H9 (cell line): ENCODE measurements at regions not wholly inside any gene's neighbourhood (a gene's known extent, or its start where the extent isn't known, plus 50 kb on each side); places are given as distances from the start of the nearest gene placed in this dataset.

Source experiments
- DNase-seq: peaks from one replicate; pipeline ENCODE4 v3.0.0-alpha.2; 2017
- H2AFZ ChIP-seq: one replicate; pipeline ENCODE4 v1.6.1; 2013; ENCODE audit warnings: mild to moderate bottlenecking, low read length, control low read depth, moderate library complexity
- H2AK5ac ChIP-seq: 2 replicates; pipeline ENCODE4 v1.6.1; 2013; ENCODE audit warnings: low read length, control low read depth, mixed read lengths; ENCODE audit not compliant: insufficient read length
- H2BK120ac ChIP-seq: one replicate; pipeline ENCODE4 v1.6.1; 2013; ENCODE audit warnings: low read depth, mild to moderate bottlenecking, low read length, control low read depth, inconsistent platforms; ENCODE audit not compliant: poor library complexity, severe bottlenecking
- H2BK12ac ChIP-seq: 2 replicates; pipeline ENCODE4 v1.6.1; 2013; ENCODE audit warnings: low read length, control low read depth, mixed read lengths, low read depth; ENCODE audit not compliant: insufficient read length
- H2BK15ac ChIP-seq: 2 replicates; pipeline ENCODE4 v1.6.1; 2013; ENCODE audit warnings: low read depth, low read length, control low read depth
- H2BK20ac ChIP-seq: one replicate; pipeline ENCODE4 v1.6.1; 2013; ENCODE audit warnings: low read depth, mild to moderate bottlenecking, low read length, control low read depth, inconsistent platforms; ENCODE audit not compliant: poor library complexity, severe bottlenecking
- H2BK5ac ChIP-seq: 2 replicates; pipeline ENCODE4 v1.6.1; 2013; ENCODE audit warnings: low read length, control low read depth, mixed read lengths; ENCODE audit not compliant: insufficient read length
- H3K14ac ChIP-seq: 2 replicates; pipeline ENCODE4 v1.6.1; 2013; ENCODE audit warnings: low read length, control low read depth; ENCODE audit not compliant: insufficient read depth
- H3K18ac ChIP-seq: 2 replicates; pipeline ENCODE4 v1.6.1; 2013; ENCODE audit warnings: low read depth, mild to moderate bottlenecking, mixed read lengths, low read length, control low read depth; ENCODE audit not compliant: insufficient read length
- H3K23ac ChIP-seq: 2 replicates; pipeline ENCODE4 v1.6.1; 2013; ENCODE audit warnings: low read length, control low read depth, mixed read lengths, low read depth; ENCODE audit not compliant: insufficient read length
- H3K23me2 ChIP-seq: 2 replicates; pipeline ENCODE4 v1.6.1; 2013; ENCODE audit warnings: low read depth, mild to moderate bottlenecking, mixed read lengths, low read length, control low read depth; ENCODE audit not compliant: insufficient read length, poor library complexity, severe bottlenecking
- H3K27ac ChIP-seq: 2 replicates; pipeline ENCODE4 v1.5.1; 2013; ENCODE audit warnings: low read length, control low read depth, mixed read lengths, low read depth; ENCODE audit not compliant: insufficient read length
- H3K27me3 ChIP-seq: 2 replicates; pipeline ENCODE4 v1.6.1; 2013; ENCODE audit warnings: low read length, control low read depth, inconsistent platforms; ENCODE audit not compliant: insufficient read depth
- H3K4ac ChIP-seq: 2 replicates; pipeline ENCODE4 v1.6.1; 2013; ENCODE audit warnings: low read depth, mild to moderate bottlenecking, control low read depth, inconsistent platforms, low read length, moderate library complexity
- H3K4me1 ChIP-seq: 2 replicates; pipeline ENCODE4 v1.6.1; 2013; ENCODE audit warnings: low read length, control low read depth, inconsistent platforms; ENCODE audit not compliant: insufficient read depth
- H3K4me2 ChIP-seq: 2 replicates; pipeline ENCODE4 v1.6.1; 2013; ENCODE audit warnings: low read length, control low read depth, mixed read lengths; ENCODE audit not compliant: insufficient read length, insufficient read depth
- H3K56ac ChIP-seq: 2 replicates; pipeline ENCODE4 v1.6.1; 2013; ENCODE audit warnings: low read depth, mild to moderate bottlenecking, mixed read lengths, low read length, control low read depth; ENCODE audit not compliant: insufficient read length
- H3K79me1 ChIP-seq: 2 replicates; pipeline ENCODE4 v1.6.1; 2013; ENCODE audit warnings: low read depth, mild to moderate bottlenecking, moderate library complexity, low read length, control low read depth, inconsistent platforms; ENCODE audit not compliant: insufficient read depth, poor library complexity, severe bottlenecking
- H3K79me2 ChIP-seq: 2 replicates; pipeline ENCODE4 v1.6.1; 2013; ENCODE audit warnings: low read length, control low read depth, inconsistent platforms; ENCODE audit not compliant: insufficient read depth
- H3K9ac ChIP-seq: 2 replicates; pipeline ENCODE4 v1.6.1; 2013; ENCODE audit warnings: low read length, control low read depth, mixed read lengths; ENCODE audit not compliant: insufficient read length; ENCODE audit errors: extremely low read depth
- H3K9me3 ChIP-seq: one replicate; pipeline ENCODE4 v1.6.1; 2013; ENCODE audit warnings: low read depth, low read length, inconsistent platforms; ENCODE audit not compliant: control insufficient read depth
- H3T11ph ChIP-seq: one replicate; pipeline ENCODE4 v1.6.1; 2013; ENCODE audit warnings: mild to moderate bottlenecking, low read length, control low read depth, inconsistent platforms
- H4K20me1 ChIP-seq: one replicate; pipeline ENCODE4 v1.6.1; 2013; ENCODE audit not compliant: control insufficient read depth, insufficient read length, insufficient read depth
- H4K5ac ChIP-seq: 2 replicates; pipeline ENCODE4 v1.6.1; 2013; ENCODE audit warnings: low read depth, mild to moderate bottlenecking, mixed read lengths, low read length, control low read depth; ENCODE audit not compliant: insufficient read length
- H4K8ac ChIP-seq: replicated peaks from 2 replicates; pipeline ENCODE4 v1.6.1; 2013; ENCODE audit warnings: low read length, control low read depth, mixed read lengths, low read depth; ENCODE audit not compliant: insufficient read length
- H4K91ac ChIP-seq: 2 replicates; pipeline ENCODE4 v1.6.1; 2013; ENCODE audit warnings: low read depth, mild to moderate bottlenecking, moderate library complexity, mixed read lengths, low read length, control low read depth; ENCODE audit not compliant: insufficient read length
- H3K27ac Mint-ChIP-seq, 3 experiments: 2 replicates in 2 of 3; 3 replicates in 1 of 3; pipeline ENCODE4 v1.8.0; 2020 to 2021; ENCODE audit warnings: mixed read lengths in 3 of 3, mild to moderate bottlenecking in 1 of 3, moderate library complexity in 1 of 3
- H3K27me3 Mint-ChIP-seq: 2 replicates; pipeline ENCODE4 v1.8.0; 2021; ENCODE audit warnings: low read depth, mild to moderate bottlenecking, moderate library complexity, mixed read lengths
- H3K36me3 Mint-ChIP-seq, 3 experiments: 2 replicates in 2 of 3; 3 replicates in 1 of 3; pipeline ENCODE4 v1.8.0; 2020 to 2021; ENCODE audit warnings: low read depth in 3 of 3, mixed read lengths in 3 of 3; ENCODE audit not compliant: insufficient read depth in 1 of 3
- H3K4me1 Mint-ChIP-seq, 2 experiments: 2 replicates each; pipeline ENCODE4 v1.8.0; 2020; ENCODE audit warnings: mixed read lengths in 2 of 2
- H3K4me3 Mint-ChIP-seq, 2 experiments: 2 replicates in 1 of 2; 3 replicates in 1 of 2; pipeline ENCODE4 v1.8.0; 2020 to 2021; ENCODE audit warnings: mild to moderate bottlenecking in 2 of 2, mixed read lengths in 2 of 2, moderate library complexity in 1 of 2
- H3K9me3 Mint-ChIP-seq, 2 experiments: 2 replicates in 1 of 2; 3 replicates in 1 of 2; pipeline ENCODE4 v1.8.0; 2020; ENCODE audit warnings: mild to moderate bottlenecking in 2 of 2, mixed read lengths in 2 of 2, moderate library complexity in 1 of 2
- CTCF ChIP-seq: fragments of 200-600 bp; sonication (generic); conservative IDR thresholded peaks from 3 replicates; pipeline ENCODE4 v1.8.0; 2021; ENCODE audit warnings: antibody characterized with exemption, mild to moderate bottlenecking
- WGBS: extraction: QIAGEN DNeasy Blood & Tissue Kit; methylation state at CpG from one replicate; pipeline ENCODE4 v1.1.7; 2013; ENCODE audit warnings: missing lambda C conversion rate, low lambda C conversion rate, mixed read lengths; ENCODE audit not compliant: insufficient read length; ENCODE audit errors: extremely low coverage; 5-methylcytosine and 5-hydroxymethylcytosine counted together

- H3K27me3 Mint-ChIP-seq, result no peaks in the 10 kb centered on the region; the same call in 1 of the 2 replicates
- no peaks in the 10 kb centered on the region for H4K20me1 ChIP-seq
- no peak overlapping the region for H2BK12ac ChIP-seq
- H3K4me3 Mint-ChIP-seq, result no peak overlapping the region
- H3K18ac ChIP-seq, result no peak overlapping the region
- H3T11ph ChIP-seq, result no peak overlapping the region
- H3K9me3 Mint-ChIP-seq, result peaks cover 2 to 5% of the 10 kb centered on the region in 2 experiments; a peak in 2 of 5 replicates
- no peak overlapping the region for H2BK120ac ChIP-seq
- no peak overlapping the region for H3K4me2 ChIP-seq
- no peak overlapping the region for H2BK5ac ChIP-seq
- H3K27ac Mint-ChIP-seq, result 0 out of 7 replicates have a peak overlapping the region, but pooled peaks of 1 of the 3 experiments have one; percentile 15
- peaks cover 6 to 7% of the 10 kb centered on the region in 2 experiments; a peak in 3 of 4 replicates for H3K4me1 Mint-ChIP-seq
- no peak for TF ChIP-seq CTCF
- no peak overlapping the region for H3K23ac ChIP-seq
- no peaks in the 10 kb centered on the region for H3K9me3 ChIP-seq
- H3K23me2 ChIP-seq, result no peaks in the 10 kb centered on the region
- H3K27ac ChIP-seq, result no peak overlapping the region
- no CpG with 5 or more reads among the region's 4 CpGs for WGBS
- H3K79me1 ChIP-seq, result no peaks in the 10 kb centered on the region
- H2AFZ ChIP-seq, result no peak overlapping the region
- no peak overlapping the region for H4K91ac ChIP-seq
- H3K56ac ChIP-seq, result no peak overlapping the region
- no peak for DNase-seq
- H3K36me3 Mint-ChIP-seq, result peaks cover 0 to 11% (median 5%) of the 10 kb centered on the region in 3 experiments; a peak in 5 of 7 replicates
- no peak overlapping the region for H3K9ac ChIP-seq
- H3K27me3 ChIP-seq, result no peaks in the 10 kb centered on the region
- no peak overlapping the region for H2BK20ac ChIP-seq
- no peak overlapping the region for H3K14ac ChIP-seq
- no peaks in the 10 kb centered on the region for H3K79me2 ChIP-seq
- H4K8ac ChIP-seq, result no peak overlapping the region
- H4K5ac ChIP-seq, result no peak overlapping the region
- H3K4me1 ChIP-seq, result no peaks in the 10 kb centered on the region
- H3K4ac ChIP-seq, result no peak overlapping the region
- H2BK15ac ChIP-seq, result no peak overlapping the region
- H2AK5ac ChIP-seq, result no peak overlapping the region
These were observed 56.2 kb upstream of the ARHGAP5 start for GRCh38 chr14:32020882-32021281.
